CD4-positive, CD25-positive, alpha-beta regulatory T cell (primary cell): ENCODE measurements at regions not wholly inside any gene's neighbourhood (a gene's known extent, or its start where the extent isn't known, plus 50 kb on each side); places are given as distances from the start of the nearest gene placed in this dataset.
"Not testable (repeated sequence)": the region's sequence is repeated elsewhere in the genome, so short reads cannot be mapped to it uniquely, and the experiment has no call there.

Experiments
- ATAC-seq, 2 donors: fragments of 150-1000 bp; cut with Tn5 transposase; one replicate each; pipeline ENCODE4 v1.10.0; 2021; ENCODE audit warnings: low read depth in 2 of 2, moderate number of reproducible peaks in 2 of 2, moderate library complexity in 1 of 2
- DNase-seq, 3 donors: peaks; one replicate each; pipeline versions ENCODE4 v3.0.0 to v3.0.0-alpha.2; 2012 to 2022; ENCODE audit warnings: mixed read lengths in 1 of 3
- H3K27ac ChIP-seq: one replicate; pipeline ENCODE4 v1.7.0; 2013; ENCODE audit warnings: mild to moderate bottlenecking, low read length; ENCODE audit not compliant: insufficient read depth, poor library complexity, severe bottlenecking
- H3K27me3 ChIP-seq: one replicate; pipeline ENCODE4 v1.7.0; 2013; ENCODE audit warnings: low read length; ENCODE audit not compliant: control insufficient read depth, insufficient read depth
- H3K36me3 ChIP-seq: one replicate; pipeline ENCODE4 v1.7.0; 2013; ENCODE audit warnings: mild to moderate bottlenecking, low read length, moderate library complexity; ENCODE audit not compliant: control insufficient read depth, insufficient read depth
- H3K4me1 ChIP-seq: 2 replicates; pipeline ENCODE4 v1.7.0; 2013; ENCODE audit warnings: mild to moderate bottlenecking, low read length; ENCODE audit not compliant: insufficient read depth, control insufficient read depth, poor library complexity, severe bottlenecking
- H3K4me3 ChIP-seq: one replicate; pipeline ENCODE4 v1.7.0; 2013; ENCODE audit warnings: low read depth, mild to moderate bottlenecking, low read length, moderate library complexity
- H3K9me3 ChIP-seq, 2 experiments: 1 replicate in 1 of 2; 2 replicates in 1 of 2; pipeline ENCODE4 v1.7.0; 2013; ENCODE audit warnings: low read length in 2 of 2, mild to moderate bottlenecking in 1 of 2, moderate library complexity in 1 of 2; ENCODE audit not compliant: control insufficient read depth in 2 of 2
- H3K27ac Mint-ChIP-seq, 3 donors: one replicate each; pipeline ENCODE4 v1.8.0; 2020 to 2022; ENCODE audit warnings: mild to moderate bottlenecking in 3 of 3, mixed read lengths in 3 of 3, moderate library complexity in 2 of 3
- H3K27me3 Mint-ChIP-seq: one replicate; pipeline ENCODE4 v1.8.0; 2022; ENCODE audit warnings: mild to moderate bottlenecking, mixed read lengths
- H3K36me3 Mint-ChIP-seq: one replicate; pipeline ENCODE4 v1.8.0; 2020; ENCODE audit warnings: mixed read lengths
- H3K4me1 Mint-ChIP-seq, 4 donors: one replicate each; pipeline ENCODE4 v1.8.0; 2020 to 2022; ENCODE audit warnings: mixed read lengths in 4 of 4, mild to moderate bottlenecking in 1 of 4
- H3K4me3 Mint-ChIP-seq, 4 donors: one replicate each; pipeline ENCODE4 v1.8.0; 2020 to 2022; ENCODE audit warnings: mild to moderate bottlenecking in 4 of 4, mixed read lengths in 4 of 4, moderate library complexity in 3 of 4
- H3K9me3 Mint-ChIP-seq, 7 donors: one replicate each; pipeline ENCODE4 v1.8.0; 2020 to 2022; ENCODE audit warnings: mixed read lengths in 7 of 7, mild to moderate bottlenecking in 3 of 7, moderate library complexity in 2 of 7

DNA sequence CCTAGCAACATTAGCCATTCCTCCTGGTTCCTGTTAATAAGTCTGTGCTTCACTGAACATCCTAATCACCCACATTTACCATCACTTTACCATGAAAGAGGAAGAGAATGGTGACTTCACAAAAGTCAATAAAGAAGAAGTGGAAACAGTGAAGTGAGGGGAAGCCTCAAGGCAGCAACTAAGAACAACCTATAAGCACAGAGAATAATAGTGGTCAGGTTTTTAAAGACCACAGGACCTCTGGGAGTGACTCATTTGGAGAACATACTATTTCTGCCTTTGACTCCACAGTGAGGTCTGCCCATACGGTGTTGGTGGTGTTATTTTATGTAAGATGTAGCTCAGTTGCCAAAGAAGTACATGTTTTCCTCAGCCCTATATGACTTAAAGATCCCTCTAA lies 86.0 kb upstream of the TET2 start:
- H3K4me3 Mint-ChIP-seq, result no peak overlapping the region
- peak; percentile 50 to 60 for ATAC-seq
- peaks cover 21 to 42% (median 22%) of the 10 kb centered on the region in 4 donors for H3K4me1 Mint-ChIP-seq
- Histone ChIP-seq H3K27me3 (no peaks in the 10 kb centered on the region), H3K4me1 (peaks cover 12% of the 10 kb centered on the region), H3K36me3 (no peaks in the 10 kb centered on the region), H3K4me3 (peak overlapping the region; percentile 54), H3K9me3 (no peaks in the 10 kb centered on the region), H3K27ac (no peak overlapping the region)
- H3K36me3 Mint-ChIP-seq, result no peaks in the 10 kb centered on the region
- no peaks in the 10 kb centered on the region for H3K9me3 Mint-ChIP-seq
- H3K27me3 Mint-ChIP-seq, result no peaks in the 10 kb centered on the region
- peak overlapping the region; percentile 4 to 94 (median 74) for H3K27ac Mint-ChIP-seq
- DNase-seq, result peak in 1 of 3 donors; percentile 59

DNA sequence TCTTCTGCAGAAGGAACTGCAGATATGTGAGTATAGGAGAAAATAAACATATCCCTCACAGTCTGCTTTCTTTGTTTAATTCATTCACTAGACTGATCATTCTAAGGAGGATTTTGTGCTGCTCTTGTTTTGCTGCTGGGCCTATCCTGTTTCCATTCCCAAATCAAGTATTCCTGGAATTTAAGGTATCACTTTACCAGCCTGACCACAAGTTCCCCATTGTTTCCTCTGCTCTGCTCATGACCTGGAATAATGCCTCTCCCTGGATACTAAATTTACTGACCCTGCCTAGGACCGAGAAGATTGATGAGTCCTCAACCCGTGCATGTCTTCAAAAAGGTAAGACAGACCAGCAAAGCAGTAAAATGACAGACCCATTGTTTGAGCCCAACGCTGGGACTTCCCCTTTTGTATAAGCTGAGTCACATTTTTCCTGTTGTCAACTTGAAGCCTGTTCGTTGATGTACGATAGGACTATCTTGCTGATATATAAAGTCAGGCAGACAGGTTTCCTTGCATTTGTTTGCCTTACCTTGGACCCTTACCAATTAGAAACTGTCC lies 85.5 kb upstream of the TET2 start:
- H3K27me3 Mint-ChIP-seq, result no peaks in the 10 kb centered on the region
- peak overlapping the region; percentile 84 to 95 (median 94) for H3K27ac Mint-ChIP-seq
- no peaks in the 10 kb centered on the region for H3K36me3 Mint-ChIP-seq
- peaks cover 21 to 42% (median 22%) of the 10 kb centered on the region in 4 donors for H3K4me1 Mint-ChIP-seq
- no peak overlapping the region for H3K27ac ChIP-seq
- ATAC-seq, result peak; percentile 70 to 82
- H3K4me1 ChIP-seq, result peaks cover 12% of the 10 kb centered on the region
- peak overlapping the region; percentile 1 to 78 (median 62) for H3K4me3 Mint-ChIP-seq
- H3K9me3 Mint-ChIP-seq, result no peaks in the 10 kb centered on the region
- no peaks in the 10 kb centered on the region for H3K27me3 ChIP-seq
- peak overlapping the region; percentile 54 for H3K4me3 ChIP-seq
- no peaks in the 10 kb centered on the region for H3K9me3 ChIP-seq
- DNase-seq, result peak in 2 of 3 donors; percentile 2 to 77
- H3K36me3 ChIP-seq, result no peaks in the 10 kb centered on the region

DNA sequence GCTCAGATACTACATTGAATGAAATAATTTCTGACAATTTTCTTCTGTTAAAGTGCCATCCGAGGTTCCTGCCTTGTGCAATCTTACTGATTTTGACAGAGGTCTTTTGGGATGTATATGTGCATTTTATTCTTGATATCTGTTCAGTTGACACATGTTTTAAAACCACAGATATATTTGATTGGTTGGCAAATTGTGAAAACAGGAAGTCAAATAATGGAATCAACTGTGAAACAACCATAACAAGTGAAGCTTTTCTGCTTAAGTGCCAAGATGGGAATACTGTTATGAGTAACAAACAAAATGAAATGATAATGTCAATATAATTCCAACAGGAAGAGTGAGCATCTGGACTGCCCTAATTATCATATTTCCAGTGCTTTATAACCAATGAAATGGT lies 84.9 kb upstream of the TET2 start:
- ATAC-seq, result no peak
- Mint-ChIP-seq H3K36me3 (no peaks in the 10 kb centered on the region), H3K27me3 (no peaks in the 10 kb centered on the region), H3K4me3 (peak overlapping the region; percentile 1 to 78 (median 62)), H3K4me1 (peaks cover 21 to 42% (median 22%) of the 10 kb centered on the region in 4 donors), H3K9me3 (no peaks in the 10 kb centered on the region), H3K27ac (peak overlapping the region; percentile 84 to 95 (median 94))
- no peaks in the 10 kb centered on the region for H3K36me3 ChIP-seq
- H3K4me1 ChIP-seq, result peaks cover 12% of the 10 kb centered on the region
- DNase-seq, result no peak
- no peaks in the 10 kb centered on the region for H3K27me3 ChIP-seq
- H3K27ac ChIP-seq, result no peak overlapping the region
- H3K4me3 ChIP-seq, result peak overlapping the region; percentile 54
- no peaks in the 10 kb centered on the region for H3K9me3 ChIP-seq

DNA sequence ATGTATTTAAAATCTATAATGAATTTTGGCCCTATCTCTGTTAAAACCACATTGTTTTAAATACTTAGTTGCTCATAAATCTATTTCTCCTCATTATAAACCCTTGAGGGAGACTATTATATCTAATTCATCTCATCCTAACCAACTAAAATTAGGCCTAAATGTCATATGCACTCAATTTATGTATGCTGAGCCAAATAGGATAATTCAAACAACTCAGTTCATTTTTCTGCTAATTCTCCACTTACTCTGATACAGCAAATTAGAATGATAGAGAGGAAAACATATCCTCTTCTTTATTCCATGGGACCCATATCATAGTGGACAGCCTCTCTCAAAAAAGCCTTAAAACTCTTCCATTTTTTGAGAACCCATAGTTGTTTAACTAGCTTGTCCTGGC lies 80.3 kb upstream of the TET2 start:
- no peak overlapping the region for H3K4me3 Mint-ChIP-seq
- Histone ChIP-seq H3K4me1 (peaks cover 7% of the 10 kb centered on the region), H3K36me3 (no peaks in the 10 kb centered on the region), H3K4me3 (no peak overlapping the region), H3K27me3 (no peaks in the 10 kb centered on the region), H3K27ac (no peak overlapping the region), H3K9me3 (no peaks in the 10 kb centered on the region)
- H3K27ac Mint-ChIP-seq, result no peak overlapping the region
- H3K36me3 Mint-ChIP-seq, result no peaks in the 10 kb centered on the region
- ATAC-seq (no peak), DNase-seq (no peak)
- no peaks in the 10 kb centered on the region for H3K9me3 Mint-ChIP-seq
- peaks cover 5 to 14% (median 7%) of the 10 kb centered on the region in 4 donors for H3K4me1 Mint-ChIP-seq
- H3K27me3 Mint-ChIP-seq, result peaks cover 2% of the 10 kb centered on the region

- H3K9me3 ChIP-seq, result no peaks in the 10 kb centered on the region
- Mint-ChIP-seq H3K9me3 (no peaks in the 10 kb centered on the region), H3K27ac (no peak overlapping the region), H3K27me3 (peaks cover 7% of the 10 kb centered on the region), H3K4me1 (peaks cover 0 to 8% (median 2%) of the 10 kb centered on the region in 4 donors), H3K36me3 (no peaks in the 10 kb centered on the region), H3K4me3 (no peak overlapping the region)
- H3K36me3 ChIP-seq, result no peaks in the 10 kb centered on the region
- no peak overlapping the region for H3K27ac ChIP-seq
- no peaks in the 10 kb centered on the region for H3K27me3 ChIP-seq
- no peak overlapping the region for H3K4me3 ChIP-seq
- H3K4me1 ChIP-seq, result no peaks in the 10 kb centered on the region
- ATAC-seq (no peak), DNase-seq (no peak)
Measured at GRCh38 chr4:105067431-105067830, 79.2 kb upstream of the TET2 start.

DNA sequence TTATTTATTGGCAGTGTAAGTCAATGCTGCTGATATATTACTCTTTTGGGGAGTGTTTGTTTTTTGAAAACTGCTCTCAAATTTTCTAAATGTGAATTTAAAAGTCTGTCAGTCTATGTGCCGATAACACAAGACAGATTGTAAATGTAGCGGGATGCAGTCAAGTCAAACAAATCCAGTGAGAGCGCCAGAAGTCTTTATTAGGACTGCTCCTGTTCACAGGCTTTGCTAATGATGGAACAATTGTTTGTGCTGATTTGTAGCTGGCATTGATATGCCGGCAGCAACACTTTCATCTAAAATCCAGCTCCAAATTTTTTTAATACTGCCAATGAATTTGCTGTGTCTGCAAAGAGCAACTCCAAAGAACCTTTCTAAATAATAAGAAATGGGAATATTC lies 78.7 kb upstream of the TET2 start:
- no peak overlapping the region for H3K27ac ChIP-seq
- no peak overlapping the region for H3K4me3 ChIP-seq
- Mint-ChIP-seq H3K9me3 (no peaks in the 10 kb centered on the region), H3K4me1 (peaks cover 0 to 3% (median under 1%) of the 10 kb centered on the region in 4 donors), H3K4me3 (no peak overlapping the region), H3K27me3 (peaks cover 7% of the 10 kb centered on the region), H3K27ac (no peak overlapping the region), H3K36me3 (no peaks in the 10 kb centered on the region)
- ATAC-seq (no peak), DNase-seq (no peak)
- H3K27me3 ChIP-seq, result no peaks in the 10 kb centered on the region
- H3K4me1 ChIP-seq, result no peaks in the 10 kb centered on the region
- H3K9me3 ChIP-seq, result no peaks in the 10 kb centered on the region
- H3K36me3 ChIP-seq, result no peaks in the 10 kb centered on the region

- H3K4me1 Mint-ChIP-seq, result no peaks in the 10 kb centered on the region
- Histone ChIP-seq H3K27me3 (no peaks in the 10 kb centered on the region), H3K4me3 (no peak overlapping the region), H3K4me1 (no peaks in the 10 kb centered on the region), H3K9me3 (no peaks in the 10 kb centered on the region), H3K27ac (no peak overlapping the region), H3K36me3 (no peaks in the 10 kb centered on the region)
- no peaks in the 10 kb centered on the region for H3K36me3 Mint-ChIP-seq
- no peak overlapping the region for H3K4me3 Mint-ChIP-seq
- no peak for DNase-seq
- H3K27me3 Mint-ChIP-seq, result peaks cover 7% of the 10 kb centered on the region
- H3K27ac Mint-ChIP-seq, result no peak overlapping the region
- no peaks in the 10 kb centered on the region for H3K9me3 Mint-ChIP-seq
- ATAC-seq, result no peak
Measured at GRCh38 chr4:105068516-105068915, 78.2 kb upstream of the TET2 start.

GRCh38 chr4:105072095-105072494 lies 74.6 kb upstream of the TET2 start:
- H3K27ac ChIP-seq, H3K9me3 ChIP-seq, H3K4me1 ChIP-seq, H3K27me3 ChIP-seq, H3K36me3 ChIP-seq, H3K4me3 Mint-ChIP-seq, H3K27me3 Mint-ChIP-seq, H3K9me3 Mint-ChIP-seq, ATAC-seq, H3K27ac Mint-ChIP-seq, DNase-seq, H3K4me1 Mint-ChIP-seq, H3K4me3 ChIP-seq, H3K36me3 Mint-ChIP-seq: not testable (repeated sequence)
